ENCODE measurements at regions not wholly inside any gene's neighbourhood (a gene's known extent, or its start where the extent isn't known, plus 50 kb on each side); places are given as distances from the start of the nearest gene placed in this dataset.

- no peaks in the 10 kb centered on the region for H3K9me3 ChIP-seq (ENCODE audit: control insufficient read depth in 4 of 4, insufficient read depth in 3 of 4, low read length in 3 of 4)
- no peak for ATAC-seq (ENCODE audit: insufficient read depth, low FRiP score)
- DNase-seq, result no peak
- no peaks in the 10 kb centered on the region for H3K4me1 ChIP-seq (ENCODE audit: control insufficient read depth in 5 of 5, insufficient read depth in 5 of 5, low read length in 5 of 5)
- H3K9ac ChIP-seq (ENCODE audit: insufficient read depth in 1 of 2, low read length in 2 of 2), result no peak overlapping the region
- TF ChIP-seq CTCF (IDR thresholded peaks at IDR 0.05; ENCODE audit: control extremely low read depth, extremely low read depth), result no peak
- peaks cover 0 to 4% (median 0%) of the 10 kb centered on the region in 3 donors for H3K27me3 ChIP-seq (ENCODE audit: control insufficient read depth in 3 of 3, insufficient read depth in 3 of 3, low read length in 2 of 3)
- no peak overlapping the region for H3K4me3 ChIP-seq
- H3K36me3 ChIP-seq (ENCODE audit: control insufficient read depth in 4 of 4, insufficient read depth in 4 of 4, low read length in 4 of 4), result no peaks in the 10 kb centered on the region
- 82% methylated on average over 5 of the region's 5 CpGs for WGBS, 2 donors
- no peak overlapping the region for H3K27ac ChIP-seq (ENCODE audit: low read depth in 1 of 2, low read length in 1 of 2)
Observed at GRCh38 chr15:31457161-31457560, 130.5 kb downstream of the KLF13 start.

- Histone ChIP-seq H3K27me3 (ENCODE audit: control insufficient read depth in 3 of 3, insufficient read depth in 3 of 3, low read length in 2 of 3) (peaks cover 0 to 4% (median 0%) of the 10 kb centered on the region in 3 donors), H3K27ac (ENCODE audit: low read depth in 1 of 2, low read length in 1 of 2) (no peak overlapping the region), H3K4me1 (ENCODE audit: control insufficient read depth in 5 of 5, insufficient read depth in 5 of 5, low read length in 5 of 5) (no peaks in the 10 kb centered on the region), H3K36me3 (ENCODE audit: control insufficient read depth in 4 of 4, insufficient read depth in 4 of 4, low read length in 4 of 4) (no peaks in the 10 kb centered on the region), H3K9me3 (ENCODE audit: control insufficient read depth in 4 of 4, insufficient read depth in 3 of 4, low read length in 3 of 4) (no peaks in the 10 kb centered on the region), H3K9ac (ENCODE audit: insufficient read depth in 1 of 2, low read length in 2 of 2) (no peak overlapping the region), H3K4me3 (no peak overlapping the region)
- TF ChIP-seq CTCF (IDR thresholded peaks at IDR 0.05; ENCODE audit: control extremely low read depth, extremely low read depth), result no peak
- no peak for ATAC-seq (ENCODE audit: insufficient read depth, low FRiP score)
- 81 to 86% methylated on average over 11 of the region's 11 CpGs for WGBS, 2 donors
- DNase-seq, result no peak
Observed at GRCh38 chr15:31457631-31458526, 131.2 kb downstream of the KLF13 start.

- TF ChIP-seq CTCF (IDR thresholded peaks at IDR 0.05; ENCODE audit: control extremely low read depth, extremely low read depth), result no peak
- no peak overlapping the region for H3K27ac ChIP-seq (ENCODE audit: low read depth in 1 of 2, low read length in 1 of 2)
- ATAC-seq (ENCODE audit: insufficient read depth, low FRiP score), result no peak
- no peak overlapping the region for H3K4me3 ChIP-seq
- H3K27me3 ChIP-seq (ENCODE audit: control insufficient read depth in 3 of 3, insufficient read depth in 3 of 3, low read length in 2 of 3), result peaks cover 0 to 4% (median 0%) of the 10 kb centered on the region in 3 donors
- no peaks in the 10 kb centered on the region for H3K4me1 ChIP-seq (ENCODE audit: control insufficient read depth in 5 of 5, insufficient read depth in 5 of 5, low read length in 5 of 5)
- no peak for DNase-seq
- H3K36me3 ChIP-seq (ENCODE audit: control insufficient read depth in 4 of 4, insufficient read depth in 4 of 4, low read length in 4 of 4), result no peaks in the 10 kb centered on the region
- 81 to 89% methylated on average over 9 of the region's 9 CpGs for WGBS, 2 donors
- no peaks in the 10 kb centered on the region for H3K9me3 ChIP-seq (ENCODE audit: control insufficient read depth in 4 of 4, insufficient read depth in 3 of 4, low read length in 3 of 4)
- H3K9ac ChIP-seq (ENCODE audit: insufficient read depth in 1 of 2, low read length in 2 of 2), result no peak overlapping the region
Observed at GRCh38 chr15:31458596-31459399, 132.2 kb downstream of the KLF13 start.

All from lung (tissue), 11 donors.